Fibroblast of skin of right biceps (primary cell): ENCODE measurements at regions not wholly inside any gene's neighbourhood (a gene's known extent, or its start where the extent isn't known, plus 50 kb on each side); places are given as distances from the start of the nearest gene placed in this dataset.
"Not testable (repeated sequence)": the region's sequence is repeated elsewhere in the genome, so short reads cannot be mapped to it uniquely, and the experiment has no call there.

Experiments used
- DNase-seq: peaks from one replicate; pipeline ENCODE4 v3.0.0-alpha.2; 2013

DNA sequence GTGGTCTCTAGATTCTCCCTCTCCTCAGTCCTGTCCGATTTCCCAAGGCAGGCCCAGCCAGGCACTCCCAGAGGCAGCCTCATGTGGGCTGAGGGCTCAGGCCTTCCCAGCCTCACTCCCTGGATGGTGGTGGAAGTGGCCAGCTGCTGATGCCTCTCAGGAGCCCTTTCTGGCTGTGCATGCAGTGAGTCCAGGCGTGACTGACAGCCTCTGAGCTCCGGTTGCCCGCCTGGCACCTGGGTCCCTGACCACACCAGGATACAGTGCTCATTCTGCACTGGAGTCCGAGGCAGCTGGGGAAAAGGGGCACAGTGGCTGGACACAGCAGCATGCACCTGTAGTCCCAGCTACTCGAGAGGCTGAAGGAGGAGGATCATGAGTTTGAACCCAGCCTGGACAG, 132.6 kb downstream of the CUL2 start:
- no peak for DNase-seq

DNA sequence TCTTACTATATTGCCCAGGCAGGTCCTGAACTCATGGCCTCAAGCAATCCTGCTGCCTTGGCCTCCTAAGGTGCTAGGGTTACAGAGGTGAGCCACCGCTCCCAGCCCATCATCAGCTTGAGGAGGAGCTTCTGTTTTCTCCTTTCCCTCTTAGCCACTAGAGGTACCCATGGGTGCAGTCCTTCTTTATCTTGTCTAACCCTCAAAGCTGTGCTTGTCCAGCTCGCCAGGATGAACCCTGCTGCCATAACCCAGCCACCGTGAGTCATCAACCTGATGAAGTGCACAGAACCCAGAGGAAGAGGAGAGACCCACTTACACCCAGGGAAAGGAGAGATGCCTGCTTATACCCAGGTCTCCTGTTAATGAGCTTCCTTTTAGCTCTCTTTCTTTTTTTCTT, 133.4 kb downstream of the CUL2 start:
- no peak for DNase-seq

DNA sequence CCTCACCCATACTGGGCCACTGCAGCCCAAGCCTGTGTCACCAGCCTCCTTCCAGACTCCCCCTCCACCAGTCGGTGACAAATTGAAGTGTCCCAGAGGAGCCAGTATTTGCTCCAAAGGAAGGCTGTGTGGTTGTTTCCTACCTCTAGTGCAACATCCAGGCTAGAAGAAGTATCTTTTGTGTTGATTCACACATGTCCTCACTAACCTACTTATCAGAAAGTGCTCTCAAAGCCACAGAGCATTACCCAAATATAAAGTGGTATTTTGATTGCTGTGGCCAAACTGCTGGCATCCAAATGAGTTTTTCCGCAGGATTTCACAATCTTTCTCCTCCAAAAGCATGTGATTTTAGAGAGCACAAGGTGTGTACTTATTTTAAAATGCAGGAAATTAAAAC, 134.8 kb downstream of the CUL2 start:
- no peak for DNase-seq

DNA sequence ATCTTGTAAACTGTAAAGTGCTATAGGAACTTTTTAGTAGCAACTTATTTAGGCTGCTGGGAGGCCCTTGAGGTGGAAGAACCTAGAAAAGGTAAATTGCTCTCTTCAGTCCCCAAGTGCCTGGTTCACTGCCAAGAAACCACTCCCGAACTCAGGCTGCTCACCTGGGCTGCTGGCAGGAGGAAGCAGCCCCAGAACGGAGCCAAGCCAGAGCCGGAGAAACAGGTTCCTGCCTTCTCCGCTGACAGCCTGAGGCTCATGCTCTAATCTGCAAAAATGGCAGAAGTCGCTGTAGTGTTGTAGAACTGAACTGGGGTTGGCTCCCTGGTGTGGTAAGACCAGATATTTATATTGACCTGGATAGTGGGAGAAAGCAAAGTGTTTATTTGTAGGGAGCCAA, 136.0 kb downstream of the CUL2 start:
- DNase-seq = no peak

DNA sequence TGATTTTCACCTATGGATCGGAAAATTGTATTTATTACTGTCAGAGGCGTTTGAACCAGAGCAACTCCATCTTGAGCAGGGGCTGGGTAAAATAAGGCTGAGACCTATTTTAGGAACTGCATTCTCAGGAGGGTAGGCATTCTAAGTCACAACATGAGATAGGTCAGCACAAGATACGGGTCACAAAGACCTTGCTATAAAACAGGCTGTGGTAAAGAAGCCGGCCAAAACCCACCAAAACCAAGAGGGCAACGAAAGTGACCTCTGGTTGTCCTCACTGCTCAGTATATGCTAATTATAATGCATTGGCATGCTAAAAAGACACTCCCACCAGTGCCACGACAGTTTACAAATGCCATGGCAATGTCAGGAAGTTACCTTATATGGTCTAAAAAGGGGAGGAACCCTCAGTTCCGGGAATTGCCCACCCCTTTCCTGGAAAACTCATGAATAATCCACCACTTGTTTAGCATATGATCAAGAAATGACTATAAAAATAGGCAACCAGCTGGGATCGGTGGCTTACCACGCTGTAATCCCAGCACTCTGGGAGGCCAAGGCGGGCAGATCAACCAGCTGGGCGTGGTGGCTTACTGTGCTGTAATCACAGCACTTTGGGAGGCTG, 136.3 kb upstream of the PARD3 start:
- DNase-seq = peak; percentile 61

DNA sequence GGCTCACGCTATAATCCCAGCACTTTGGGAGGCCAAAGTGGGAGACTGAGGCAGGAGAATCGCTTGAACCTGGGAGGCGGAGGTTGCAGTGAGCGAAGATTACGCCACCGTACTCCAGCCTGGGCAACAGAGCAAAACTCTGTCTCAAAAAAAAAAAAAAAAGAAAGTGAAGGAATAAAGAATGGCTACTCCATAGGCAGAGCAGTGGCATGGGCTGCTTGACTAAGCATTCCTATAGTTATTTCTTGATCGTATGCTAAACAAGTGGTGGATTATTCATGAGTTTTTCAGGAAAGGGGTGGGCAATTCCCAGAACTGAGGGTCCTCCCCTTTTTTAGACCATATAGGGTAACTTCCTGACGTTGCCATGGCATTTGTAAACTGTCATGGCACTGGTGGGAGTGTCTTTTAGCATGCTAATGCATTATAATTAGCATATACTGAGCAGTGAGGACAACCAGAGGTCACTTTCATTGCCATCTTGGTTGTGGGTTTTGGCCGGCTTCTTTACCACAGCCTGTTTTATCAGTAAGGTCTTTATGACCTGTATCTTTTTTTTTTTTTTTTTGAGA, 130.9 kb upstream of the PARD3 start:
- DNase-seq = not testable (repeated sequence)

DNA sequence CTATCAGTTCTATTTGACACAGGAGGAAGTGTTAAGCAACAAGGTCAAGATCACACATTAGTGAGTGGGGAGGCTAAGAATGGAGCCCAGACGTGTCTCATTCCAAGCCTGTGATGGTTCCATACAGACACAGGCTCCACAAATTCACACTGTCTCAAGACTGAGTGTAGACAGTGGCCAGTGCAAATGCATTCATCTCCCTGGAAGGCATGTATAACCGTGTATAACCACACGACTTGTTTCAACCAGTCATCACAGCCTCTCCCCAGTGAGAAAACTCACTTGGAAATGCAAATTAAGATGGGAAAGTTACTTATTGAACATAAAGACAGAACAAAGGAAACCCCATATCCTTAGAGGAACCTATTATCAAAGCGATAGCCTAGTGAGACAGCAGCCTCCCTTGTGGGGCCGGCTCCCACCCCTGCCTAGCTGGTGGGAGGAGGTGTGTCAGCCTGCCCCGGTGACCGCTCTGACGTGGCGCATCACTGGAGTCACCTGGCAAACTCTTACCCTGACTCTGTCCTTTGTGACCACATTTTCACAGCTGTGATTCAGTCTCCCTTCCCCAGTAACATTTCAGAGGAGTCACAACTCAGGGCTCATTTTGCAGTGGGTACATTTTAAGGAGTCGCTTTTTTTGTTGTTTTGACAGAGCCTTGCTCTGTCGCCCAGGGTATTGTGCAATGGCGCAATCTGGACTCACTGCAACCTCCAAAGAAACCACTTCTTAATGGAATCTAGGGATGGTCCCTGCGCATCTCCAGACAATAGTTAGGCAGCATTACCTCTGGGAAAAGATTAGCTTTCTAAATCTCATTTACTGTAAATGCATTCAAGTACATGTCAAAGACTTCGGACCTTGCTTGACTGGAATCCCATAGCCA, 126.6 kb upstream of the PARD3 start:
- no peak for DNase-seq

DNA sequence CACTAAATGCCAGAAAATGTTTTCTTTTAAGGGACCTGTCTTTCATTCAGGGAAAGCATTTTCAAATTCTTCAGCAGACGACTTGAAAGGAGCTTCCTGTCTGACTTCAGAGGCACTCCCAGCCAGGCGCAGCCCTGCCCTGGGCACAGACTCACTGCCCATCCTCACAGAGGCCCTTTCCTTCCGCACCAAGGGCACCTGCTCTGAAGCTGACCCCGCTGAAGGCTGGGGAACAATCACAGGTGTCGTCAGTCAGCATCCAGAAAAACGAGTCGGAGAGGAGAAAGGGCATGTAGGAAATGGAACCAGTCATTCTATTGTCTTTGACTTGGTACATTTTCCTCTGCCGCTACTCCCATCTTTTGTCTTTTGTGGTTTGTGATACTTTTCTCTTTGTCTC, 125.3 kb upstream of the PARD3 start:
- DNase-seq = no peak

DNA sequence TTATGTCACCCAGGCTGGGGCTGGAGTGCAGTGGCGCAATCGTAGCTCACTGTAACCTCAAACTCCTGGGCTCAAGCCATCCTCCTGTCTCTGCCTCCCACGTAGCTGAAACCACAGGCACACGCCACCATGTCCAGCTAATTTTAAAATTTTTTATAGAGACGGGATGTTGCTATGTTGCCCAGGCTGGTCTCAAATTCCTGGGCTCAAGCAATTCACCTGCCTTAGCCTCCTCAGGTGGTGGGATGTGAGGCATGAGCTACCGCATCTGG, 123.2 kb upstream of the PARD3 start:
- DNase-seq = peak; percentile 24

DNA sequence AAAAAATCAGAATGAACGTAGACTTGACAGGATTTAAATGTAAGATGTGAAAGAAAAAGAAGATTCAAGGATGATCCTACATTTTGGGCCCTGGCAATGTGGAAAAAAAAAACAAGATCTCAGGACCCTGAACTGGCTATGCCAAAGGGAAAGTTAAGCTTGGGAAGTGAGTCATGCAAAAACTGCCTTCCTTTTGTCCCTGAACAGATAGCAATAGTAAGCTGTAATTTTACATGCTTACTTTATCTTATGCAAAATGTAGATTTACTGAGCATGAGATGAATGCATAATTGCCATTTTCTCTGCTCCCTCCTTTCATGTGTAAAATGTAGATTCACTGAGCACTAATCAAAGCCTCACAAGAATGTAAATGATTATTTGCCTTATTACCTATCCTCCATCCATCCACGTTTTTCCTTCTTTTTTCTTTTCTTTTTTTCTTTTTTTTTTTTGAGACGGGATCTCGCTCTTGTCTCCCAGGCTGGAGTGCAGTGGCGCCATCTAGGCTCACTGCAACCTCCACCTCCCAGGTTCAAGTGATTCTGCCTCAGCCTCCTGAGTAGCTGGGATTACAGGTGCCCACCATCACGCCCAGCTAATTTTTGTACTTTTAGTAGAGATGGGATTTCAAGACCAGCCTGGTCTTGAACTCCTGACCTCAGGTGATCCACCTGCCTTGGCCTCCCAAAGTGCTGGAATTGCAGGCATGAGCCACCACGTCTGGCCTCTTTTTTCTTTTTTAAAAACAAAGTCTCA, 122.7 kb upstream of the PARD3 start:
- DNase-seq = peak; percentile 29

DNA sequence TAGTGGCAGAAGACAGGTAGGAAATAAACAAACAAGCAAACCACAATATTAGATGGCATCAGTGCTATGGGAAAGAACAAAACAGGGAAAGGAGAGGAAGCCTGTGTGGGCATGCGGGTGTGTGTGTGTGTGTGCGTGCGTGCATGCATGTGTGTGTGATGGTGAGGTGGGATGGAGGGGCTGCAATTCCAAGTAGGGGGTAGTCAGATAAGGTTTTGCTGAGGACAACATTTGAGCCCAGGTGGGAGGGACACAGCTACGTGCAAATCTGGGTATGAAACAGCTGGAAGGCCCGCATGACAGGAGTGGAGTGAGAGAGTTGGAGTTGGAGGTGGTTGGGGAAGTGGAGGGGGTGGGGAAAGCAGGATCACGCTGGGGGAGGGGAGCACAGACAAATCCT, 121.0 kb upstream of the PARD3 start:
- DNase-seq = no peak

DNA sequence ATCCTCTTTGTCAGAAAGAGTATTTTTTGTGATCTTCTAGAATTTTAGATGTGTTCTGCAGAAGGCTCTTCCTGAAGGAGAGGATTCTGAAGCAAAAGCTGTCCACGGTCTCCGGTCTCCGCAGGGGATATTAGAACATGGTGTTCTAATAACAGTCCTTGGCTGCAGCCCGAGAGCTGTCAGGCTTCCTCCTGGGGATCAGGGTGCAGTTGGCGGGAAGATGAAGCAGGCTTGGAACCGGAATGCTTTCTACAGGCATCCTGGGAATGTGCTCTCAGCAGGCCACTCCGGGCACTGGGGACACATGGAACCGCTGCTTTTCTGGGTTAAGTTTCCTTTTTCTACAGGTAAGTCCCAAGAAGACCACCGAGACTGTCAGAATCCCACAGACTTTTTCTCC, 118.6 kb upstream of the PARD3 start:
- peak; percentile 31 for DNase-seq

DNA sequence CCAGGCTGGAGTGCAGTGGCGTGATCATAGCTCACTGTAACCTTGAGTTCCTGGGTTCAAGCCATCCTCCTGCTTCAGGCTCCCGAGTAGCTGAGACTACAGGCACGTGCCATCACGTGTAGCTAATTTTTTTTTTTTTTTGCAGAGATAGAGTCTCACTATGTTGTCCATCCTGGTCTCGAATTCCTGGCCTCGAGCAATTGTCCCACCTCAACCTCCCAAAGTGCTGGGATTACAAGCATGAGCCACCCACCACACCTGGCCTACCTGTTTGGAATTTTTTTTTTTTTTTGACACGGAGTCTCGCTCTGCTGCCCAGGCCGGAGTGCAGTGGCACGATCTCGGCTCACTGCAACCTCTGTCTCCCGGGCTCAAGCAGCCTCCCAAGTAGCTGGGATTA, 117.1 kb upstream of the PARD3 start:
- no peak for DNase-seq

DNA sequence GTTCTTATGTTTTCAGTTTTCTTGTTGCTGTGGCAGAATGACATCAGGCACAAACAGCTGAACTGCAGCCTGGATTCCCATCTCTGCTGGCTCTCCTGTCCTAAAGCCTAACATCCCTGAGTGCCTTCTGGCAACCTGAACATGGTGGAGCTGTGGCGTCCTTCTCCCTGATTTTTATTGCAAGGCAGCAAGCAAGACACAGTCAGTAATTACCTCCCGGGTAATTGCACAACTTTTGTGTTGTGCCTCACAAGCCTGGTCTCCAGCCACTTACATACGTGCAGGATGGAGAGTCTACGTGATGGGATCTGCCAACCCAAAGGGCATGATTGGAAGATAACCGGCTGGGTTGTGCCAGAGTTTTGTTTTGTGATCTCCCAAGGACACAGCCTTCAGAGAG, 116.1 kb upstream of the PARD3 start:
- no peak for DNase-seq

DNA sequence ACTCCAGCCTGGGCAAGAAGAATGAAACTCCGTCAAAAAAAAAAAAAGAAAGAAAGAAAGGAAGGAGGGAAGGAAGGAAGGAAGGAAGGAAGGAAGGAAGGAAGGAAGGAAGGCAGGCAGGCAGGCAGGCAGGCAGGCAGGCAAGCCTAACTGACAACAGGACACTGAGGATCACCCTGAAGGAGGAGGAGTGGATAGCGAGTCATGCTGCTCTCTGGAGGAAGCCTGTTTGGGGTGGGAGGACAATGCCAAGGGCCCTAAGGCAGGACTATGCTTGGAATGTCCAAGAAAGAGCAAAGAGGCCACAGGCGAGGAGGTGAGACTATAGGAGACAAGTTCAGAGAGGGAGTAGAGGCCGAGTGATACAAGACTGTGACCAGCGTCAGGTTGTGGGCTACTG, 107.0 kb upstream of the PARD3 start:
- DNase-seq = no peak

DNA sequence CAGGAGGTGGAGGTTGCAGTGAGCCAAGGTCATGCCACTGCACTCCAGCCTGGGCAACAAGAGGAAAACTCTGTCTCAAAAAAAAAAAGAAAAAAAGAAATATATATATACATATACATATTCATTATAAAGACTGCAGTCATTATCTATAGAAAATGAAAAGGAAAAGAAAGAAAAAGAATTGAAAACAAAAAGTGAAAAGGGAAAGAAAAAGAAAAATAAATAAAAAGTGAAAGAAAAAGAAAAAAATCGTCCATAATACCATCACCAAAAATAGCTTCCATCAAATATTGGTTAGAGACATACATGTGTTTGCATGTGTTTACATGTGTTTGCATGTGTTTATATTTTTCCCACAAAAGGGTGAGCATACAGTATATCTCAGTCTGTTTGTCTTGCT, 105.5 kb upstream of the PARD3 start:
- no peak for DNase-seq

DNA sequence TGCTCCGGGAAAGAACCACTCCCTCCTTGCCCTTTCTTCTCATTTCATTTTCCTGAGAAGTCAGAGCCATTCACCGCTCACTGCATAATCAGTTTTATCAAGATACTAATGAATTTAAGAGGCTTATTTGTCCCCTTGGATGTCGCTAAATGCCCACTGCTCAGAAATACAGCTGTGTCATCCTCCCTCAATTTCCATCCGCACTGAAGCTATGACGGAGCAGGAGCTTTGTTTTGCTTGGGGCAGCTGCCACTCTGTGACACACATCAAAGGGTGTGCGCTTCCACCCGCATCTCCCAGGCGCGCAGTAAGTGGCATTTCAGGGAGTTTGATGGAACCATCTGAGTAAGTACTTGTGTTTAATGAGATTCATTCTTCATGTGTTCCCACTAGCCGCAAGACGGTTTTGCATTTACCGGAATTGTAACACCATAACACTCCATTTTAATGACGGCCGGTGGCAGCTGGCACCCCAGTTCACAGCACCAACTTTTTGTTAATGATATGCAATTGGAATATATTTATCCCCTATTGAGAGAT, 103.8 kb upstream of the PARD3 start:
- no peak for DNase-seq

DNA sequence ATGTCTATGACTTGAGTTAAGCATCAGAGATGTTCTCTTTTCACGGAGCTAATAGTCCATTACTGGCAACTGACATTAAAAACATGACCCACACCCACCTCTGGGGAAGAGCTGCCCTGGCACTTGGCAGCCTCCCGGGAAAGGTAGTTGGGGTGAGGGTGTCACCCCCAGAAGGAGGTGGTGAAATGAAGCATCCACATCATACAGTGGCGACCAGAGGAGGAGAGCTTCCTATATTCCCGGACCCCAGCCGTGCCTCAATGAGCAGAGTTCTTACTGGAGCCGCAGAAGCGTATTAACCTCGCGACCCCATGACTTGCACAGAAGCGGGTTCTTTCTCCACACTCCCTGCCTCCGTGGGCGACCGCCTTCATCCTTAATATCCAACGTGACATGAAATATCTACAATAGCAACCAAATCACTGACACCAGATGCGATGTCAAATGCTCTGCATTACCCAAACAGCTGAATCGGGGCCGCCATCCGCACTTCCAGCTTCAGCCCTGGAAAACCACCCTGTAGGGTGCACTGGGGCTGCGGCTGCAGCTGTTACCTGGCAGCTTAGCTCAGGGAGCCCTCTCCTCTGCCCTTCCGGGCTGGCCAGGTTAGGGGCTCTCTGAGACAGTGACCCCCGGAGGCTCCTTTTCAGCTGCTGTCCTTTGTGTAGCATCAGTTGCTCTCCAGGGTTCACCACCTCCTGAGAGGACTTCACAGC, 103.1 kb upstream of the PARD3 start:
- DNase-seq = no peak

DNA sequence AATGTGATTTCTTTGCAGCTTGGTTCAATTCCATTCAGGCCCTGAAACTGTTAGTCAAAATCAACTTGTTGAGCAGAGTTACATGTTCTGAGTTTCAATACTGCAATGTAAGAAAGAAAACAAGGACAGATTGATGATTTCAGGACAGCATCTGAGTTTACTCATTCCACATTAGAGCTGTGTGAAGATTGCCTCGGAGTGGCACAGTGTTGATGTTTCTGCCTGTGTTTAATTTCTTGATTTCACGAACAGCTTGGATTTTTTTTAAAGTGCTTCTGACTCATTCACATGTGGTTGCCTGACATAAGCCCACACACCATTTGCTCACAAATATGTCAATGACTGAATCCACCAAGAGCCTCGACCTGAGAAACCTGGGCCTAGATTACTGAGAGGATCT, 101.2 kb upstream of the PARD3 start:
- peak; percentile 90 for DNase-seq

DNA sequence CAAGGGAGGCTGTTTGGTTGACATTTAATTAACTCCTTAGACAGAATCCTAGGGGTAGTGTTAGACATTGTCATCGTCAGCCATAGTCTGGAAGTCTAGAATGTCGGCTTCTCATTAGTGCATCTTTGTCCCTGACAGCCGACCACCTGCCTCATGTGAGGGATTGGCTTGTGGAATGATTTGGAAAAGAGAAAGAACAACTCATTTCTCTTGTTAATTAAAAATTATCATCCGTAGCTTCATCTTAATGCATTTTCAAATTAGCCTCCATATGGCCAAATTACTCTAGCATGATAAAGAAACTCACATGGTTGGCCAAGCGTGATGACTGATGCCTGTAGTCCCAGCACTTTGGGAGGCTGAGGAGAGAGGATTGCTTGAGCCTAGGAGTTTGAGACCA, 97.7 kb upstream of the PARD3 start:
- DNase-seq = no peak

DNA sequence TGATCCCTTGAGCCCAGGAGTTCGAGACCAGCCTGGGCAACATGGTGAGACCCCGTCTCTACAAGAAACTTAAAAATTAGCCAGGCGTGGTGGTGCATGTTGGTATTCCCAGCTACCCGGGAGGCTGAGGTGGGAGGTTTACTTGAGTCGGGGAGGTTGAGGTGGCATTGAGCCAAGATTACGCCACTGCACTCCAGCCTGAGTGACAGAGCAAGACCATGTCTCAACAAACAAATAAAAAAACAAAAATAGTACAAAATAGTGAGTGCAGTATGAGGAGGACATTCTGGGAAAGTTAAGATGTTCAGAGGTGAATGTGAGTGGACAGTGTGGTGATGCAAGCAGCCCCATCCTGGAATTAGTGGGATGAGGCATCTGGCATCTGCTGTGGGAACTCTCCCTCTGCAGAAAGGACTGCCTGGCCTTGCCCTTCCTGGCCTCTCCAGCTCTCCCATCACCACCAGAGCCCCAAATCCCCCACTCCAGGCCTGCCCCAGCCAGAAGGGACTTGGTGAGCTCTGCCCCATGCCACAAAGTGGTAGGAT, 96.6 kb upstream of the PARD3 start:
- peak; percentile 8 for DNase-seq

DNA sequence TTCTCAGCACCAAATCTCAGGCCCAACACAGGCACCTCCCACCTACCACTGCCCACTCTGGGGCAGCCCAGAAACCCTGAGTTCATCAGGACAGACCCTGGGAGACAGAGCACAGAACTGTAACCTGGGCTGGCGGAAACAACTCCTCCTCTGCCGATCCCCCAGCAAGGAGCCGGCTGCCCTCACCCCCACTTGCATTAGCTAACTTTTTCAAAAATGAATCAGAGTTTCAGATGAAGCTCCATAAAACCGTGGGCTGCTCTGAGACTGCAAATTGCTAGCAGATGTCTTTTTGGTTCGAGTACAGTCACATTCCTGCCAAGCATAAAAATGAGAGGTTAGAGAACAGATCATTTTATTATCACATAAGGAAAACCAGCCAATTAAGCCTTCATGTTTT, 93.4 kb upstream of the PARD3 start:
- peak; percentile 92 for DNase-seq
